CD4-positive, alpha-beta T cell treated with Interleukin-17A for 1 hour (primary cell): ENCODE measurements at regions not wholly inside any gene's neighbourhood (a gene's known extent, or its start where the extent isn't known, plus 50 kb on each side); places are given as distances from the start of the nearest gene placed in this dataset.

Source experiments
- DNase-seq: peaks from one replicate; pipeline ENCODE4 v3.0.0-alpha.2; 2020

- DNase-seq: no peak
These were observed 85.2 kb upstream of the VAV3 start for GRCh38 chr1:108050158-108050557.

DNA sequence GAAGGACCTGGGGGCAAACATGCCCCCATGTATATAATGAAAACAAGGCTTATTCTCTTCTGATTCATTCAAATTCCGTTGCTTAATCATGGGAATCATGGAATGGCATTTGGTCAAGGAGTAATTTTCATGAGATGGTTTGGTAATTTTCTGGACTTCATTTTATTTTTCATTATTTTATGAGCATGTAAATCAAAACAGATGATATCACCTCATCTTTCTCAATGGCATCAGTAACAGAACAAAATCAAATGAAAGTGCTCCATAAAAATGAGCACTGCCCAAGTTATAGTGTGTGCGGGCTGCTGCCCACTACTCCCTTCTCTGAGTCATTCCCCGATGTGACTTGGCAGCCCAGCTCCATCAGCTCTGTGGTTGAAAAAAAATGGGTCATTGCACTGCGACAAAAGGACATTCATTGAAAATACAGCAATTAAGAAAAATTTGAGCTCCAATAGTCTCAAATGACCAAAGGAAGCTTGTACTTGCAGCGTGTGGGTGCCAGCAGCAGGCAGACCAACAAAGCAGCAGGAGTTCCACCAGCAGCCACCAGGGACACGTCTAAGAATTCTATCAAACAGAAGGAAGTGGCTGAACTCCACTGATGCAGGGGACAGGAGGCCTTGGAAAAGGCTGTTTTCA lies 84.3 kb upstream of the VAV3 start:
- DNase-seq: peak; percentile 23

- no peak for DNase-seq
These were observed 83.6 kb upstream of the VAV3 start for GRCh38 chr1:108048301-108049177.

GRCh38 chr1:108047085-108047484 lies 82.1 kb upstream of the VAV3 start:
- DNase-seq: no peak

GRCh38 chr1:108046026-108046425 lies 81.0 kb upstream of the VAV3 start:
- DNase-seq: no peak

- DNase-seq: no peak
These were observed 80.5 kb upstream of the VAV3 start for GRCh38 chr1:108045460-108045859.

- no peak for DNase-seq
These were observed 79.3 kb upstream of the VAV3 start for GRCh38 chr1:108044318-108044717.

- DNase-seq: no peak
These were observed 78.7 kb upstream of the VAV3 start for GRCh38 chr1:108043707-108044106.

DNA sequence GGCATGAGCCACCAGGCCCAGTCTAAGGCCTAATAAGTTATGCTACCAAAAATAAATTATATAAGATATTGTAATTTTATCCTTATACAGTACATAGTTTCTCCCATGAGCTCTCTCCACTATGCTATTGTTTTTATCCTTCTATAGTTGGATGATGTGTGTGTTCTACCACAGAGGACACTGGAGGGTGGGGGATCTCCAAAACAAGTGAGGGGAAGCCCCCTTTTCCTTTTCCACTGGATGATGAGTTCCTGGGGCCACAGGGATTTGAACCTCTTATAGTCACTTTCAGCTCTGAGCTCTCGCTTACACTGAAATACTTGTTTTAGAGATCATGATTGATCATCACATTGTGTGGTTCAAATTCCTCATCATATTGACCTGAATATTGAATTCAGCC lies 77.6 kb upstream of the VAV3 start:
- no peak for DNase-seq

- DNase-seq: peak; percentile 21
These were observed 76.6 kb upstream of the VAV3 start for GRCh38 chr1:108041360-108042142.

DNA sequence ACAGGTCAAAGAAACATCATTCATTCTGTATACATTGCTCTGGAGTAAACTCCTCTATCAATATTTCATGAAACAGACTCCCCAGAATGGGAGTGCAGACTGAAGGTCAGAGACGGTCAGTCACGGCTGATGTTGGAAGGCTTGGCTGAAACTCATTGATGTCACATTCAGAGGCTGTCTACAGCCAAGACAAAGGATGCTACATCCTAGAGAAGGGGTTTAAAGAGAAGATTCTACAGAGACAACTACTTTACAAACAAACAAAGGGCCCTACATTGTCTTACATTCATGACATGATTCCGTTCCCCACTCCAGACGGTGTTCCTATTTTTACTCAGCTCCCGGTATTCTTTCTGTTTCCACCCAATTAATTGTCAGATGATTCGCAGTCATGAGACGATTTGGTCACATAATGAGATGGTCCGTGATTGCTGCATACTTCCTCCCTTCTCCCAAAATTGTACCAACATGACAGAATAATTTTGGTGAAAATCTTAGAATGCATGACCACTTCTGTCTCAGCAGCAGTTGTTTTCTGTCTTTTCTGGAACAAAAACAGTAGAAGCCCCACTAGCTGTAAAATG lies 73.8 kb upstream of the VAV3 start:
- no peak for DNase-seq

DNA sequence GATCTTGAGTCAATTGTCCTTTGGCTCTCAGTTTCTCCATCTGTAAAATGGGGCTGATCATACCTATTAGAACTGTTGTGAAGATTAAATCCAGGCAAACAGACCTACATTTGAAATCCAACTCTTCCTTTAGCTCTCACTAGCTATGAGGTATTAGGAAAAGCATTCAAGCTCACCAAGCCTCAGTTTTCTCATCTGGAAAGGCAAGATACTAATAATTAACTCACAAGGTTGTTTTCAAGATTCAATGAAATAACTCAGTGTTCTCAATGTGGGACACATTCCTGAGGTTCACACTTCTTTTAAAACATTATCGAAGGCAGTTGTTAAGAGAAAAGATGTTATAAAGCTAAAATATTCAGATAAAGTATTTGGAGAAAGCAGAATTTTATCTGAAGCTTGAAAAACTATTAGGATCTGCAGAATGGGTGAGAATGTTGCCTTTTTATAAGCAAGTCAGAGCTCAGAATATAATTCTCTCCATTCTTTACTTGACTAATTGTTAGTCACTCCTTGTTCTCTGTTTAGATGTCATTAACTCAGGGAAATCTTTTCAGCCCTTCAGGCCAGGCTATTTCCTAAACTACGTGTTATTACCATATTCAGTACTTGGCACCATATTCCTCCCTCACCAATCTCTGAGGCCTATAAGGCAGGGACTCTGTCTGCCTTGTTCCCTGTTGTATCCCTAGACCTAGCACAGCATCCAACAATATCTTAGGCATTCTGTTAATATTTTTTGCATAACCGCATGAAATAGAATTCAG lies 72.0 kb upstream of the VAV3 start:
- no peak for DNase-seq

GRCh38 chr1:108034396-108034795 lies 69.4 kb upstream of the VAV3 start:
- no peak for DNase-seq

DNA sequence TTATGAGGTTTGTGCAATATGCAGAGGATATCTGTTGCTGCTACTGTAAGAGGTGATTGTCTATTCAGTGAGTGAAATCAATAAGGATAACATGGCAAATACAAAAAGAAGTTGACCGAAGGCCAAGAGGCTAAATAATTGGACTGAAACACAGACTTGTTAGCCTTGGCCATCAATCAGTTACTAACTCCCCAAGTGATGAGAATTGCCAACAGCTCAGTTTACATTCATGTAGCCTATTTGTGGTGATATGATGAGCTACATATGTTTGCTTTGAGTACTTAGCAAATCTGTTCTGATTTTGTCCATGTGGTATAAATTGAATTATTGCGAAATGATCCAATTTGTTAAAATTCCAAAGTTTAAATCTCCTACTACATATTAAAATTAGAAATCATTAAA lies 68.6 kb upstream of the VAV3 start:
- DNase-seq: no peak

DNA sequence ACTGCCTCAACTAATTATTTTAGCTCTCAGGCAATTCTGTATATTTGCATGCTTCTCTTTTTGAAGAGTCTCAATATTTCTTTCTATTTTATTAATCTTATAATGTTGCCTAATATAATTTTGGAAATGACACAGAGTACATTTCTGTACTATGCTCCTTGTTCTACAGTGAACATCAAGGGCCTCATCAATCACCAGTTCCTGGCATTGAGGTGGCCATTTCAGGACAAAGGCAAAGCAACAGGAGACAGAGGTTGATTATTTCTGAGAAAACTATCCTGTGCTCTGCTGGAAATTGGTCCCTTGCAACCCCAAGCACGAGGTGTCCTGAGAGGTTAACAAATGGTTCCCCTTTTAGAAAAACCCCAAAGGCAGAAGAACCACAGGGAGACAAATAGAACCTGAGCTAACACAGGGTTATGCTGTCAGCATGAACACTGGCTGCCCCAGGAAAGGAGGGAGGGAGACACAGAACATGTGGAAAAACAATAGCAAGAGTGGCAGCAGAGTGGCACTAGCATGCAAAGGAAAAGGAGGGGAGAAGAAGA lies 63.9 kb upstream of the VAV3 start:
- no peak for DNase-seq

DNA sequence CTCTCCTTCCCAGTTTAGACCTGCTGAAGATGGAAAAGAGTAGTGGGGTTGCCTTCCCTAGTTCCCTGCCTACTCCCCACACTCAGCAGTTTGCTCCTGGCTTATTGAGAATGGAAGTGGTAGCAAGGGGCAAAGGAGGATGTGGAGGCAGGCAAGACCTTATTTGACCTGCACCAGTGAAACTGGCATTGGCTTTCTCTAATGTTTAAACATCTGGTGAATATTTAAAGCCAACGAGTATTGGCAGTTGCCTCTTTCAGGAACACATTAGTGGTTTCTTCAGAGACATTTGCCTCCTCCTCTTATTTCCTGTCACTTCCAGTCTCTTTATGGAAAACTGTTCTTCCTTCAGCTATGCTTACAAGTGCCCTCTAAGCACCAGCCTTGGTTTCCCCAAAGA lies 62.4 kb upstream of the VAV3 start:
- DNase-seq: no peak

- DNase-seq: no peak
These were observed 52.7 kb upstream of the VAV3 start for GRCh38 chr1:108017698-108018097.

GRCh38 chr1:108016451-108016920 lies 51.5 kb upstream of the VAV3 start:
- DNase-seq: no peak
